Endothelial cell of umbilical vein (primary cell): ENCODE measurements at regions not wholly inside any gene's neighbourhood (a gene's known extent, or its start where the extent isn't known, plus 50 kb on each side); places are given as distances from the start of the nearest gene placed in this dataset.
"Not testable (repeated sequence)": the region's sequence is repeated elsewhere in the genome, so short reads cannot be mapped to it uniquely, and the experiment has no call there.

Source experiments
- BruUV-seq: library from RNA; stranded (reverse); fragments of 400-500 nt; replicated peaks from 2 replicates; lab custom pipeline; 2021; lab: Mats Ljungman, UMichigan
- CTCF ChIA-PET: fragments of 300-600, 350-600 bp; sonication (Branson Sonifier 250); formaldehyde crosslinking; loops from one replicate; lab custom pipeline; 2021; ENCODE audit warnings: antibody characterized with exemption, inconsistent platforms; lab: Charles Lee
- POLR2A ChIA-PET: fragments of 300-600, 350-600 bp; sonication (Branson Sonifier 250); formaldehyde crosslinking; loops from one replicate; lab custom pipeline; 2021; ENCODE audit warnings: antibody characterized with exemption, inconsistent platforms; lab: Charles Lee
- DNase-seq: peaks from one replicate; pipeline ENCODE4 v3.0.0-alpha.2; 2011; ENCODE audit warnings: low read depth, low spot score
- FAIRE-seq: peaks from 2 replicates; lab custom pipeline; 2011; peaks lifted over from hg19 to GRCh38; lab: Jason Lieb, UNC
- H2AFZ ChIP-seq: 2 replicates; pipeline ENCODE4 v1.6.0; 2012; ENCODE audit warnings: low read depth, low read length, control low read depth, inconsistent platforms
- H3K27ac ChIP-seq: 2 replicates; pipeline ENCODE4 v1.5.1; 2011; ENCODE audit warnings: low read depth, mild to moderate bottlenecking, control low read depth, low read length, moderate library complexity; ENCODE audit not compliant: insufficient read depth
- H3K27me3 ChIP-seq, 2 experiments: 2 replicates each; pipeline versions ENCODE4 v1.6.0 to v1.6.1; 2011; ENCODE audit warnings: low read length in 2 of 2, mixed read lengths in 1 of 2; ENCODE audit not compliant: control insufficient read depth in 2 of 2, insufficient read depth in 2 of 2
- H3K36me3 ChIP-seq, 2 experiments: 2 replicates in 1 of 2; 3 replicates in 1 of 2; pipeline ENCODE4 v1.5.1; 2011; ENCODE audit warnings: low read length in 2 of 2, mild to moderate bottlenecking in 1 of 2, moderate library complexity in 1 of 2; ENCODE audit not compliant: control insufficient read depth in 2 of 2, insufficient read depth in 2 of 2; ENCODE audit errors: extremely low read depth in 1 of 2
- H3K4me1 ChIP-seq: 3 replicates; pipeline ENCODE4 v1.5.1; 2011; ENCODE audit warnings: mild to moderate bottlenecking, low read length; ENCODE audit not compliant: control insufficient read depth, insufficient read depth; ENCODE audit errors: extremely low read depth
- H3K4me2 ChIP-seq: 2 replicates; pipeline ENCODE4 v1.6.1; 2011; ENCODE audit warnings: low read length, control low read depth, mixed read lengths; ENCODE audit not compliant: insufficient read depth
- H3K4me3 ChIP-seq, 3 experiments: fragments of 200-600 bp in 1 of 3; sonication (generic), shearing (Covaris generic) in 1 of 3; replicated peaks in 1 of 3; 2 replicates each; pipeline ENCODE4 v1.5.1; 2011 to 2016; ENCODE audit warnings: control low read depth in 3 of 3, low read length in 3 of 3, mild to moderate bottlenecking in 2 of 3, inconsistent platforms in 1 of 3, low read depth in 1 of 3, moderate library complexity in 1 of 3; ENCODE audit not compliant: insufficient read depth in 1 of 3
- H3K79me2 ChIP-seq: 2 replicates; pipeline ENCODE4 v1.6.0; 2012; ENCODE audit warnings: low read length, inconsistent platforms; ENCODE audit not compliant: control insufficient read depth, insufficient read depth
- H3K9ac ChIP-seq: replicated peaks from 2 replicates; pipeline ENCODE3; 2011; ENCODE audit warnings: low read length, control low read depth; ENCODE audit not compliant: insufficient read depth; ENCODE audit errors: extremely low read depth
- H3K9me1 ChIP-seq: replicated peaks from 3 replicates; pipeline ENCODE4 v1.6.0; 2011; ENCODE audit warnings: mild to moderate bottlenecking, low read length; ENCODE audit not compliant: control insufficient read depth, insufficient read depth; ENCODE audit errors: extremely low read depth
- H3K9me3 ChIP-seq: replicated peaks from 2 replicates; pipeline ENCODE4 v1.5.1; 2012; ENCODE audit warnings: low read length, inconsistent platforms; ENCODE audit not compliant: control insufficient read depth, insufficient read depth
- H4K20me1 ChIP-seq: replicated peaks from 2 replicates; pipeline ENCODE3; 2011; ENCODE audit warnings: mild to moderate bottlenecking, low read length; ENCODE audit not compliant: control insufficient read depth, insufficient read depth; ENCODE audit errors: extremely low read depth
- POLR2AphosphoS5 ChIP-seq: IDR thresholded peaks from 2 replicates; pipeline ENCODE4 v1.6.1; 2012; ENCODE audit warnings: low read depth, mild to moderate bottlenecking, control low read depth, low read length, moderate library complexity; ENCODE audit not compliant: insufficient read depth
- dilution Hi-C: fragments of 300-500 bp; cut with MboI; formaldehyde crosslinking; loops from one replicate; pipeline ENCODE4 v1.15.0; 2019; ENCODE audit warnings: low sequenced_read_pairs; ENCODE audit not compliant: extremely low pct_ligation_motif_present
- intact Hi-C: fragments of 100-400 bp; cut with micrococcal nuclease; formaldehyde crosslinking; loops from one replicate; pipeline ENCODE4 v1.10.0; 2022
- TF ChIP-seq, protein P1 (sequence below), 2 donors: IDR thresholded peaks; 1 replicate in 1 of 2; 2 replicates in 1 of 2; pipeline ENCODE4 v1.5.1; 2011; ENCODE audit warnings: low read length in 2 of 2, mild to moderate bottlenecking in 2 of 2, moderate library complexity in 2 of 2, control low read depth in 1 of 2, inconsistent platforms in 1 of 2, low read depth in 1 of 2; ENCODE audit not compliant: insufficient read depth in 1 of 2; ENCODE audit errors: extremely low read depth in 1 of 2

DNA sequence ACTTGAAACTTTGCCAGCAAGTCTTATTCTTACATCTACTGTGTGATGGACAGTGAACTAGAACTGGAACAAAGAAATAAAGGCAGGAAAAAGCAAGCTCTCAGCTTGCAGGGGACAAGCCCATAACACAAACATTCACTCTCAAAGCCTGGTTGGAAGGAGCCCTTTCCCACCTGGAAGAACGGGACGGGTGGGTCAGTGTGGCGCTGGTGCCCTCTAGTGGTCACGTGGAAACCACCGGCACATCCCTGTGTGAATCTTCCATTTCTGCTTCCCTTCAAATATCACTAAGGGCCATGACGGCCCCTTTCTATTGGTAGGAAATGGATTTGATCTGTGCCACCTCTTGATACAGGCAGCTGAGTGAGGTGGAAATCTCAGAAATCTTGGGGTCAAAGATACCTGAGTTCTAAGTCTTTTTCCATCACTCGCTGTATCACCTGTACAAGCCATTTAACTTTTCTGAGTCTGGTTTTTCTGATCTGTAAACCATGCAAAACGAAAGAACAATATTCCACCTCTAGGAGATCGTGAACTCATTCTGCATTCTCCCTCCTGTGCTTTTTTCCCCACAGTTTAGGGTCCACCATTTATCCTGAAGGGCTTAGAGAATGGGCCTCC, 211.6 kb downstream of the MSX2 start:
- FAIRE-seq = peak; percentile 84
- Histone ChIP-seq H2AFZ (no peak overlapping the region), H3K79me2 (no peaks in the 10 kb centered on the region), H3K4me3 (no peak overlapping the region), H3K9me1 (no peaks in the 10 kb centered on the region), H3K36me3 (no peaks in the 10 kb centered on the region), H3K27me3 (no peaks in the 10 kb centered on the region), H3K4me1 (no peaks in the 10 kb centered on the region), H3K27ac (no peak overlapping the region), H3K9me3 (no peaks in the 10 kb centered on the region), H4K20me1 (no peaks in the 10 kb centered on the region), H3K4me2 (no peak overlapping the region), H3K9ac (no peak overlapping the region)
- dilution Hi-C loops = no loop called here
- no TSS peak for BruUV-seq
- POLR2A ChIA-PET = no interaction called here
- intact Hi-C loops = loop anchor here (1.0 to 5.0 kb wide), 3 partner anchors 26 to 1319 kb away; partner anchors contain the start of gene BOD1
- peak; percentile 14 for DNase-seq
- TF ChIP-seq, protein P1, sequence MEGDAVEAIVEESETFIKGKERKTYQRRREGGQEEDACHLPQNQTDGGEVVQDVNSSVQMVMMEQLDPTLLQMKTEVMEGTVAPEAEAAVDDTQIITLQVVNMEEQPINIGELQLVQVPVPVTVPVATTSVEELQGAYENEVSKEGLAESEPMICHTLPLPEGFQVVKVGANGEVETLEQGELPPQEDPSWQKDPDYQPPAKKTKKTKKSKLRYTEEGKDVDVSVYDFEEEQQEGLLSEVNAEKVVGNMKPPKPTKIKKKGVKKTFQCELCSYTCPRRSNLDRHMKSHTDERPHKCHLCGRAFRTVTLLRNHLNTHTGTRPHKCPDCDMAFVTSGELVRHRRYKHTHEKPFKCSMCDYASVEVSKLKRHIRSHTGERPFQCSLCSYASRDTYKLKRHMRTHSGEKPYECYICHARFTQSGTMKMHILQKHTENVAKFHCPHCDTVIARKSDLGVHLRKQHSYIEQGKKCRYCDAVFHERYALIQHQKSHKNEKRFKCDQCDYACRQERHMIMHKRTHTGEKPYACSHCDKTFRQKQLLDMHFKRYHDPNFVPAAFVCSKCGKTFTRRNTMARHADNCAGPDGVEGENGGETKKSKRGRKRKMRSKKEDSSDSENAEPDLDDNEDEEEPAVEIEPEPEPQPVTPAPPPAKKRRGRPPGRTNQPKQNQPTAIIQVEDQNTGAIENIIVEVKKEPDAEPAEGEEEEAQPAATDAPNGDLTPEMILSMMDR (IDR thresholded peaks at IDR 0.05; ENCODE audit: extremely low read depth in 1 of 2, insufficient read depth in 1 of 2, low read depth in 1 of 2, low read length in 2 of 2) = peak; percentile 78 to 86
- TF ChIP-seq POLR2AphosphoS5 = no peak
- CTCF ChIA-PET = no interaction called here

- H3K27ac ChIP-seq, CTCF ChIA-PET, POLR2A ChIA-PET, H3K79me2 ChIP-seq, FAIRE-seq, dilution Hi-C loops, H3K9ac ChIP-seq, H3K4me3 ChIP-seq, H3K4me2 ChIP-seq, BruUV-seq, H3K9me3 ChIP-seq, H2AFZ ChIP-seq, H3K27me3 ChIP-seq, H3K4me1 ChIP-seq, intact Hi-C loops, H3K9me1 ChIP-seq, H3K36me3 ChIP-seq, DNase-seq, H4K20me1 ChIP-seq: not testable (repeated sequence)
These were observed 206.7 kb downstream of the MSX2 start for GRCh38 chr5:174931033-174931432.
